HG03175 (cell line): ENCODE measurements at regions not wholly inside any gene's neighbourhood (a gene's known extent, or its start where the extent isn't known, plus 50 kb on each side); places are given as distances from the start of the nearest gene placed in this dataset.
"Not testable (repeated sequence)": the region's sequence is repeated elsewhere in the genome, so short reads cannot be mapped to it uniquely, and the experiment has no call there.

ENCODE experiments used
- ATAC-seq: cut with Tn5 transposase; IDR thresholded peaks from one replicate; pipeline ENCODE4 v1.9.1; 2021; ENCODE audit warnings: mild to moderate bottlenecking, moderate library complexity; ENCODE audit not compliant: unreplicated experiment

DNA sequence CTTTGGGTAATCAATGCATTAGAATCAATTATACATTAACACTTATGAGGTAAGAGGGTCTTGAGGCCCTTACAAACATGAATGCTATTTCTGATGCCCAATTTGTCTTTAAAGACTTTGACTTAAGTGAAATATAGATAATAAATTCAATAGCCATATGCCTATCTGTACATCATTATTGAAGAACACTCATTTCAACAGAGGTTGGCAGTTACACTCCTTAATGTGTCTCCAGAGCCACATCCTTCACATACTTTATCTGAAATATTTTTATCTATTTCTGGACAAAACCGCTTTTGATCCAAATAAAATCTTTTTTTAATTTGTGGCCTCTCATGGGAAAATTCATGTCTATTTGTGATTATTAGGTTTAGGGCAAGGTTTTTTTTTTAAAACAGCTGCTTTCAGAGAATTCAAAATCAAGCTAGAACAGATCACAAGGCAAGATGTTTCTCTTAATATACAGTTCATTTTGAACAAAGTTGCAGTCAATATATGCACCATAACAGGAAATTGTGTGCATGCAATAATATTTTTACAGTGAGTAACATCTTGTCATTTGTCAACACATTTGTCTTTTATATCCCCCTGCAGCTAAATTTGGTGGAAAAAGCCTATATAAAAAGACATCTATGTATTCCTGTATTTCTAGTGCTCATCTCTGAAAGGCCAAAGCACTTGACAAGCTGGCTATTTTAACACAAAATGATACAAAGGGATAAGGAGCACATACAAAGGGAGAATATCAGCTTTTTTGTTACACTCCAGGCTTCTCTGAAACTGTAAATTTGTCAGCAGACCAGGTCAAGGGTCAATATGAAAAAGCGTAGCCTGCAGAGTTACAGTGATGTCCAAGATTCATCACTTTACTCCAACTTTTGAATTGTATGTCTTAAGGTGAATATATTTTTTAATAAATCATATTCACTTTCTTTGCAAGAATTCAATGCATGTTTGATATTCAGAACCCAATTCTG is 146.2 kb upstream of the DPH6 start:
- ATAC-seq, result no peak

DNA sequence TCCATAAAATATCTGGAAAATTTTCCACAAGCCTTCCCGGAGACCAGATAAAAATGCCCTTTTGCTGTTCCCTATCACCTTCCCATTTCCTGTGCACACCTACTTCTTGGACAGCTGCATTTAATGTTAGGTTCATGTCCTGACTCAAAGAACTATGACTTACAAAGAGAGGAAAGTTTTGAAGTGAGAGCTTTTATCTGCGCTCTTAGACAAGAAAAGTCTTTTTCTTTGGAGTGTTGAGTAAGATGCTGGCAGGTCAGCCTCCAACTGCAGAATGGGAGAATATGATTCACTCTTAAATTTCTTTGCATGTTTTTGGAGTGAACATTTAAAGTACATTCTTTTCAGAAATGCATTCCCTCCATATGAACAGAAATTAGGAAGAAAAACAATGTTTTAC is 147.3 kb upstream of the DPH6 start:
- ATAC-seq, result no peak

- ATAC-seq, result no peak
Measured at GRCh38 chr15:35693886-35694285, 147.9 kb upstream of the DPH6 start.

- no peak for ATAC-seq
Measured at GRCh38 chr15:35695003-35695402, 149.0 kb upstream of the DPH6 start.

GRCh38 chr15:35696767-35697231 is 150.8 kb upstream of the DPH6 start:
- ATAC-seq, result no peak

DNA sequence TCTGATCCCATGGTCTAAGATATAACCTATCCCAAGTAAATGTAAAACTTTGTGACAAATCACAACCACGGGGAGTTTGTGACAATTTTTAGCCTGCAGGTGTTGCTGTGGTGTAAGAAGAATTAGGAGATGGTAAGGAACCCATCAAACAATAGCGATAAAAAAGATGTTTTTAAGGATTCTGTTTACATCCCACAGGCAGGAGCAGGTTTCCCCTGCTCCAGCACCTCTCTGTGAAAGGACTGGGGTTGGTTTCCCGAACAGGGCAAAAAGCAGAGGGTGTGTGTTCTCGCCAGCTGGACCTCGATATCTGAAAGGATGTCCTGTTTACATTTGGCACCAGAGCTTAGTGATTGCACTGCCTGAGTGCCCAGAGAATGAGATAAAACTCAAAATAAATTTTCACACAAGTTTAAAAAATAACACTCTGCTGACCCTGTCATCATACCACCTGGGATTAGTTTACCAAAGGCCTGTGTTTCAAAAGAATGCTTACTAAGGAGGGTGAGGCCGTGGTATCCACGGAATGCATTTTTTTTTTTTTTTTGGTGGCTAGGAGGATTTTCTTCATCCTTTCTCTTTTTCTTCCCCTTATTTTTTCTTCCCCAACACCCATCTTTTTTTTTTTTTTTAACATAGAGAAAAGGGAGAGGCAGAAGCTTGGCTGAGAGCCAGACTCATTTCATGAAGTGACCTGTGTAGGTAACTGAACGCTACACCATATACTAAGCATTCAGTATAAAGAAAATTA is 151.8 kb upstream of the DPH6 start:
- ATAC-seq, result no peak

DNA sequence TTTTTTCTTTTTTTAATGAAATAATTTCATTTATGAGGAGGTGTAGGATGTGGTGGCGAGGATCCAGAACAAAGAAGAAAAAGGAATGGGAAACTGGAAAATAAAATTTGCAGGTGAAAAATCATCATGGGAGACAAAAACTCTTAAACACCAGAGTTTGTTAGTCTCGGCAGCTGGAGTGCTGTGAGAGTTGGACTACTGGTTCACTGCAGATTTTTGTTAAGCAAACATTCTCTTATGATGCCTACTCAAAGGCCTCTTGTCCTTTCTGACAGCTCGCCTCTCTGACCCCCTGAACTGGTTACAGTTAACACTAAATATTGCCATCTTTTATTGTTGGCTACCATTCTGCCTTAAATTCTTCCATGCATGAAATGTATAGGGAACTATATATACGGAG is 152.4 kb upstream of the DPH6 start:
- no peak for ATAC-seq

GRCh38 chr15:35698966-35699575 is 153.1 kb upstream of the DPH6 start:
- no peak for ATAC-seq

DNA sequence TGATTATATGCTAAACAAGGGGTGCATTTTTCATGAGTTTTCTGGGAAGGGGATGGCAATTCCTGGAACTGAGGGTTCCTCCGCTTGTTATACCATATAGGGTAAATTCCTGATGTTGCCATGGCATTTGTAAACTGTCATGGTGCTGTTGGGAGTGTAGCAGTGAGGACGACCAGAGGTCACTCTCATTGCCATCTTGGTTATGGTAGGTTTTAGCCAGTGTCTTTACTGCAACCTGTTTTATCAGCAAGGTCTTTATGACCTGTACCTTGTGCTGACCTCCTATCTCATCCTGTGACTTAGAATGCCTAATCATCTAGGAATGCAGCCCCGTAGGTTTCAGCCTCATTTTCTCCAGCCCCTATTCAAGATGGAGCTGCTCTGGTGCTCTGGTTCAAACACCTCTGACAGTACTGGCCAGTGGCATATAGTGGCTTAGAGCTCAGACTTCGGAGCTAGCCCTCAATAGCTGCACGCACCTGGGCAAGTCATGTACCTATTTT is 154.2 kb upstream of the DPH6 start:
- not testable (repeated sequence) for ATAC-seq

DNA sequence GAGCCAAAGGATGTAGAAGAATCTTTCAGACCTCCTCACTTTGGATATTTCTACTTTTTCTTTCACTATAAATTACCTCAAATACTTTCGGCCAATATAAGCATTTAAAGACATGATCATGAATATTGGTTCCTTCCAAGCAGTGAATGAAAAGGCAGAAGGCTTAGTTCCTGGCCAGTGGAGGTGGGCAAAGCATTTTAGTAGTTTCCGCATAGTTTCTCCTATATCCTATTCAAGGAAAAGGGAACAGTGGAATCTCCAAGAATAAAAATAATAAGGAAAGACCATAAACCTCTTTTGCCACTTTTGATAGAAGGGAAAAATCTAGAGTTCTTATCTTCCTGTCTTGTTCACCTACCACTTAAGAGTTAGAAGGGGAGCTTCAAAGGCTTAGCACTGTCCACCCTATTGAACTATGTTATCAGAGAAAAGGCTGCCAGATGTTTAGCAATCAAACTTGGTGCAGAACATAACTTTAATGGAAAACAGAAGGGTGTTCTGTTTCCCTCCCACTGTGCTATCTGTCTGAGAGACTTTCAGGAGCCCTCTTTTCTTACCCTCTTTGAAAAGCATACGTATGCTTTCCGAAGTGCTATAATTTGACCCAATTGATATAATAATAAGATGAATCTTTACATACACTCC is 155.6 kb upstream of the DPH6 start:
- ATAC-seq, result no peak

GRCh38 chr15:35702946-35703495 is 157.1 kb upstream of the DPH6 start:
- no peak for ATAC-seq

- ATAC-seq, result no peak
Measured at GRCh38 chr15:35705030-35705883, 159.3 kb upstream of the DPH6 start.

DNA sequence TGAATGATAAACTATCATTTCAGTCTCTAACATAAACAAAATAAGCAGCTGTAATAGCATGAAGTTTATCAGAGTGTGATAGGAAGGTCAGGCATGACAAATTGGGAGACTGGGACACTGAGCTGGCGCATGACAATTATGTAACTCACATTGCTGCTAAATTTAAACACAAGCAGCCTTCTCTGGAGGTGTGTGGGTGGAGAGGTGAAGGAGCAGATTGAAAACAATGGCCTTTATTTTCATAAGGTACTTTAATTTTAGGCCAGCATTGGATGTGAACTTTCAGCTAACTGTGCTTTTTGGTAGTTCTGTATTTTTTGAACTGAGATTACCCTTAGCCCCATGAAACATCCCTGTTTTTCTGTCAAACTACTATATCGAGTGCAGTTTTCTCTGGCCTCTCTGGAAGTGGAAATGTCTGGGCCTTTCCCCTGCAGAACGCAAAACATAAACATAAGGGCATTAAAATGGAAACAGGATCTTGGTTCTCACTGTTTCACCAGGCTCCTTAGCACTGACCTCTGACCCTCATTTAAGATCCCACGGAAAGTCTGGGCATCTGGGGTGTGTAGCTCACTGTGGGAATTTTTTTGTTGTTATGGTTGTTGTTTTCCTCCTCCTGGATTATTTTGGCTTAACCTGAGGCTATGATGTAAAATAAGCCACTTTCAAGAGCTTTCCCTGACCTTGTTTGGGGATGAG is 160.1 kb upstream of the DPH6 start:
- no peak for ATAC-seq

DNA sequence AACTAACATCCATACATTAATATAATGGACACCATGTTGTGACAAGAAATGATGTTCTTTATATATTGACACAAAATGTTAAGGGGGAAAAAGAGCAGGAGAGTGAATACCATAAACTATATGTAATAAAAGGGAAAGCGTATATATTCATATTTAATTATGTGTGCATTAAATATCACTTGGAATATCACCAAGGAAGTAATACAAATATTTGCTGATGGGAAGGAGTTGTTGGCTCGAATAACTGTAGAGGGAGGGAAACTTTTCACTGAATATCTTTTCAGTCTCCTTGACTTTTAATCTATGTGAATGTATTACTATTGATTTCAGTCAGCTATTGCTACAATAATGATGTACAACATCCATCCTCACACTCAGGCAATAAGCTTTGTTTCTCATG is 167.0 kb upstream of the DPH6 start:
- ATAC-seq, result no peak

GRCh38 chr15:35713733-35714132 is 167.8 kb upstream of the DPH6 start:
- ATAC-seq, result no peak

DNA sequence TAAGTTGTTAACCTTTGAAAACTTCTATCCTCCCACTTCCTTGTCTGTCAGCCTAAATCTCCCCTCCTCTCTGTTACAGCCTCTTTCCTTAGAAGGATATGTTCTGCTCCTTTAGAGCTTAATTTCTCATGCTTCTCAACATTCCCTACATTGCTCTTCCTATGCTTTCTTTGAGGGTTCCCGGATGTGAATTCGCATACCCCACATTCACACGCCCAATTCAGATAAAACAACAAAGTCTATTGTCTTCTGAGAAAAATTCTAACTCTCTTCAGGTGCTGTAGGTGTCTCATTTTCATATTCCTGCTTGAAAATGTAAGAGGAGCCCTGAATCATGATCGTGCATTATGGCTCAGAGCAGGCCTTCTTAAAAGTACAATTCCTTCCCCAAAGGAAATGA is 171.8 kb upstream of the DPH6 start:
- ATAC-seq, result no peak

DNA sequence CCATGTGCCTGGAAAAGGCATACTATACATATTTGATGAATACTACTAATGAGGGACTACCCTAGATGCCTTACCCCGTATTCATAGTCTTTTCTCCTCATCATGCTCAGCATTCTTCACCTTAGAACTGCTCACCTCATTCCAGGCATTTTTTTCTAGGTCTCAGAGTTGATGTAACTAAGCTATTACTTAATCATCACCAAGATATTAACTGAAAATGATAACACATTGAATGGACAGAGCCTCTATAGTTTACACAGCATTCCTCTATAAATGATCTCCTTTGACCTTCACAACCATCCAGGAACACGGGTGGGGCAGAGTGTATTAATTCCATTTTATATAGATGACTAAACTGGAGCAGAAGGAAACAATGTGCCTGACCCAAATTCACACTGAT is 174.1 kb upstream of the DPH6 start:
- ATAC-seq, result no peak

GRCh38 chr15:35720984-35721383 is 175.0 kb upstream of the DPH6 start:
- ATAC-seq, result no peak

DNA sequence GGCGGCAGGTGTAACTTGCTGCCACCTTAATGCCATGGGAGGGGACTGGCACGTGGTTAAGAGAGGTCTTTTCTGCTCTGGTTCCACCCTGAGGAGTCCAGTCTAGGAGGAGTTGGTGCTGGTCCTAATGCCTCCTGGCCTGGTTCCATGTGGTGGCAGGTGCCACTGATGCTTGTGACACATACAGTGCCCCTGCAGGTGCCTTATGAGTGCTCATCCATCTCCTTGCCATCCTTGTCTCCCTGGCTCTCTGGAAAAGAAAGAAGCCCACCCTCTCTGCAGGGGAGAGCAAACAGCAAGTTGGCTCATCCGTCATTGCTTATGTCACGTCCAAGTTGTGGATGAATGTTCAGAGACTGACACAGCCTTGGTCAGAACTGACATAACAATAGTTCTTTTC is 175.8 kb upstream of the DPH6 start:
- ATAC-seq, result no peak
